H1 (cell line): ENCODE measurements at regions not wholly inside any gene's neighbourhood (a gene's known extent, or its start where the extent isn't known, plus 50 kb on each side); places are given as distances from the start of the nearest gene placed in this dataset.

Source experiments
- CTCF ChIA-PET: fragments of 300-600 bp; sonication (Branson Sonifier 250); formaldehyde crosslinking; loops from one replicate; lab custom pipeline; 2021; ENCODE audit not compliant: partially characterized antibody; lab: Charles Lee
- POLR2A ChIA-PET: fragments of 300-600 bp; sonication (Branson Sonifier 250); formaldehyde crosslinking; loops from one replicate; lab custom pipeline; 2021; ENCODE audit warnings: inconsistent platforms; ENCODE audit not compliant: partially characterized antibody; lab: Charles Lee
- DNase-seq, 2 experiments: peaks; one replicate each; pipeline versions ENCODE4 v3.0.0 to v3.0.0-alpha.2; 2010 to 2022; ENCODE audit warnings: low spot score in 2 of 2, low read depth in 1 of 2, mixed read lengths in 1 of 2
- FAIRE-seq: peaks from 2 replicates; lab custom pipeline; 2011; peaks lifted over from hg19 to GRCh38; lab: Jason Lieb, UNC
- H2AFZ ChIP-seq: 2 replicates; pipeline ENCODE4 v1.8.1; 2012; ENCODE audit warnings: low read length, inconsistent platforms
- H2AK5ac ChIP-seq: 2 replicates; pipeline ENCODE4 v1.6.1; 2013; ENCODE audit warnings: low read depth, low read length
- H2BK120ac ChIP-seq: replicated peaks from 2 replicates; pipeline ENCODE3; 2013; ENCODE audit warnings: low read depth, low read length, inconsistent platforms
- H2BK12ac ChIP-seq: 2 replicates; pipeline ENCODE4 v1.6.1; 2013; ENCODE audit warnings: low read depth, low read length
- H2BK15ac ChIP-seq: 2 replicates; pipeline ENCODE4 v1.6.1; 2013; ENCODE audit warnings: low read length
- H2BK20ac ChIP-seq: 2 replicates; pipeline ENCODE4 v1.6.1; 2013; ENCODE audit warnings: low read length
- H2BK5ac ChIP-seq: 2 replicates; pipeline ENCODE4 v1.6.1; 2013; ENCODE audit warnings: low read depth, low read length
- H3K14ac ChIP-seq: 2 replicates; pipeline ENCODE4 v1.6.1; 2013; ENCODE audit warnings: inconsistent platforms; ENCODE audit not compliant: insufficient read length
- H3K18ac ChIP-seq: 2 replicates; pipeline ENCODE4 v1.6.1; 2013; ENCODE audit warnings: low read length; ENCODE audit errors: extremely low read depth
- H3K23ac ChIP-seq: 2 replicates; pipeline ENCODE4 v1.6.1; 2013; ENCODE audit warnings: inconsistent platforms; ENCODE audit not compliant: insufficient read length
- H3K23me2 ChIP-seq: 2 replicates; pipeline ENCODE4 v1.6.1; 2013; ENCODE audit warnings: low read depth, low read length
- H3K27ac ChIP-seq: 2 replicates; pipeline ENCODE4 v1.6.1; 2011; ENCODE audit warnings: low read depth, low read length, inconsistent platforms
- H3K27me3 ChIP-seq, 4 experiments: replicated peaks in 1 of 4; 1 replicate in 1 of 4; 2 replicates in 3 of 4; pipeline versions ENCODE4 v1.6.1 to v1.8.1; 2011 to 2013; ENCODE audit warnings: low read length in 3 of 4, mild to moderate bottlenecking in 3 of 4, inconsistent platforms in 2 of 4, mixed read lengths in 2 of 4, moderate library complexity in 1 of 4; ENCODE audit not compliant: control insufficient read depth in 3 of 4, insufficient read depth in 3 of 4; ENCODE audit errors: extremely low read depth in 1 of 4
- H3K36me3 ChIP-seq, 4 experiments: 2 replicates each; pipeline versions ENCODE4 v1.6.1 to v1.8.1; 2011 to 2013; ENCODE audit warnings: mild to moderate bottlenecking in 4 of 4, low read length in 3 of 4, moderate library complexity in 2 of 4, control low read depth in 1 of 4, inconsistent platforms in 1 of 4; ENCODE audit not compliant: insufficient read depth in 4 of 4, control insufficient read depth in 2 of 4
- H3K4ac ChIP-seq: replicated peaks from 2 replicates; pipeline ENCODE3; 2013; ENCODE audit warnings: low read length, low read depth, mixed read lengths, inconsistent platforms; ENCODE audit not compliant: insufficient read length
- H3K4me1 ChIP-seq, 4 experiments: replicated peaks in 1 of 4; 1 replicate in 1 of 4; 2 replicates in 3 of 4; pipeline versions ENCODE4 v1.6.1 to v1.8.1; 2011 to 2013; ENCODE audit warnings: low read length in 3 of 4, inconsistent platforms in 2 of 4, mixed read lengths in 1 of 4; ENCODE audit not compliant: insufficient read depth in 4 of 4, control insufficient read depth in 3 of 4
- H3K4me2 ChIP-seq, 2 experiments: 2 replicates each; pipeline versions ENCODE4 v1.6.1 to v1.8.1; 2011 to 2013; ENCODE audit warnings: low read depth in 2 of 2, low read length in 2 of 2, control low read depth in 1 of 2, inconsistent platforms in 1 of 2, mild to moderate bottlenecking in 1 of 2; ENCODE audit not compliant: insufficient read depth in 1 of 2
- H3K4me3 ChIP-seq, 4 experiments: fragments of 200-600, 300-600 bp in 1 of 4; sonication (generic), shearing (Covaris generic), sonication (Bioruptor Twin) in 1 of 4; 2 replicates each; pipeline versions ENCODE4 v1.5.1 to v1.8.1; 2011 to 2016; ENCODE audit warnings: low read length in 4 of 4, low read depth in 3 of 4, control low read depth in 2 of 4, inconsistent platforms in 2 of 4, mild to moderate bottlenecking in 2 of 4, mixed read lengths in 1 of 4, moderate library complexity in 1 of 4; ENCODE audit not compliant: insufficient read depth in 2 of 4; ENCODE audit errors: extremely low read depth in 1 of 4
- H3K56ac ChIP-seq: replicated peaks from 2 replicates; pipeline ENCODE3; 2013; ENCODE audit warnings: low read depth, mild to moderate bottlenecking, mixed read lengths, low read length, inconsistent platforms; ENCODE audit not compliant: insufficient read length
- H3K79me1 ChIP-seq: 2 replicates; pipeline ENCODE4 v1.6.1; 2013; ENCODE audit warnings: low read depth, low read length, control low read depth
- H3K79me2 ChIP-seq, 2 experiments: 2 replicates each; pipeline versions ENCODE4 v1.6.1 to v1.8.1; 2012 to 2013; ENCODE audit warnings: low read length in 2 of 2, mild to moderate bottlenecking in 2 of 2, inconsistent platforms in 1 of 2; ENCODE audit not compliant: insufficient read depth in 2 of 2, control insufficient read depth in 1 of 2
- H3K9ac ChIP-seq, 4 experiments: replicated peaks in 1 of 4; 1 replicate in 1 of 4; 2 replicates in 3 of 4; pipeline versions ENCODE4 v1.6.1 to v1.8.1; 2011 to 2013; ENCODE audit warnings: low read depth in 3 of 4, low read length in 3 of 4, control low read depth in 2 of 4, mild to moderate bottlenecking in 2 of 4, moderate library complexity in 2 of 4, inconsistent platforms in 1 of 4; ENCODE audit errors: extremely low read depth in 1 of 4
- H3K9me3 ChIP-seq, 2 experiments: 2 replicates each; pipeline versions ENCODE4 v1.6.1 to v1.8.1; 2012 to 2013; ENCODE audit warnings: mild to moderate bottlenecking in 2 of 2, moderate library complexity in 2 of 2, control low read depth in 1 of 2, inconsistent platforms in 1 of 2, low read depth in 1 of 2, low read length in 1 of 2, mixed read lengths in 1 of 2; ENCODE audit not compliant: insufficient read depth in 2 of 2
- H4K20me1 ChIP-seq, 2 experiments: replicated peaks in 1 of 2; 2 replicates each; pipeline versions ENCODE3 to v1.8.1; 2011 to 2013; ENCODE audit warnings: inconsistent platforms in 2 of 2, low read length in 2 of 2, mild to moderate bottlenecking in 1 of 2; ENCODE audit not compliant: insufficient read depth in 2 of 2, control insufficient read depth in 1 of 2
- H4K5ac ChIP-seq: 2 replicates; pipeline ENCODE4 v1.6.1; 2013; ENCODE audit warnings: low read length, low read depth, mixed read lengths, inconsistent platforms; ENCODE audit not compliant: insufficient read length
- H4K8ac ChIP-seq: 2 replicates; pipeline ENCODE4 v1.8.0; 2013; ENCODE audit warnings: mild to moderate bottlenecking, moderate library complexity, low read length, inconsistent platforms; ENCODE audit not compliant: insufficient read depth; ENCODE audit errors: extremely low read depth
- H4K91ac ChIP-seq: replicated peaks from 2 replicates; pipeline ENCODE3; 2013; ENCODE audit warnings: low read length, mixed read lengths, inconsistent platforms; ENCODE audit not compliant: insufficient read length
- ATF3 ChIP-seq: IDR thresholded peaks from 2 replicates; pipeline ENCODE4 v1.6.1; 2011; ENCODE audit warnings: low read depth, mild to moderate bottlenecking, low read length; ENCODE audit not compliant: insufficient read depth
- KDM4A ChIP-seq: IDR thresholded peaks from one replicate; pipeline ENCODE4 v1.7.1; 2012; ENCODE audit warnings: low read depth, mild to moderate bottlenecking, moderate library complexity, low read length, inconsistent platforms; ENCODE audit not compliant: severe bottlenecking
- WGBS, 2 experiments: shearing (Covaris generic) in 1 of 2; methylation state at CpG; one replicate each; pipeline versions ENCODE4 v1.1.6 to v1.1.7; 2013 to 2015; ENCODE audit warnings: low lambda C conversion rate in 2 of 2, mixed read lengths in 2 of 2, inconsistent platforms in 1 of 2, low coverage in 1 of 2, missing lambda C conversion rate in 1 of 2; ENCODE audit not compliant: insufficient replicate concordance in 2 of 2, insufficient coverage in 1 of 2, insufficient read length in 1 of 2; ENCODE audit errors: extremely low coverage in 1 of 2, missing lambda C conversion rate in 1 of 2; 5-methylcytosine and 5-hydroxymethylcytosine counted together

- no peak overlapping the region for H2BK15ac ChIP-seq
- no peaks in the 10 kb centered on the region for H3K79me2 ChIP-seq
- H3K23me2 ChIP-seq, result no peaks in the 10 kb centered on the region
- H2BK120ac ChIP-seq, result no peak overlapping the region
- no peak overlapping the region for H2BK12ac ChIP-seq
- no peak overlapping the region for H3K4ac ChIP-seq
- no peak overlapping the region for H3K18ac ChIP-seq
- H4K91ac ChIP-seq, result no peak overlapping the region
- H3K79me1 ChIP-seq, result no peaks in the 10 kb centered on the region
- H3K36me3 ChIP-seq, result no peaks in the 10 kb centered on the region
- no peak overlapping the region for H3K4me2 ChIP-seq
- H3K9me3 ChIP-seq, result no peaks in the 10 kb centered on the region
- ChIA-PET CTCF (no interaction called here), POLR2A (no interaction called here)
- DNase-seq, result no peak
- no peaks in the 10 kb centered on the region for H3K27me3 ChIP-seq
- no peaks in the 10 kb centered on the region for H4K20me1 ChIP-seq
- no peak overlapping the region for H3K23ac ChIP-seq
- H4K5ac ChIP-seq, result no peak overlapping the region
- WGBS, 2 experiments, result 70% methylated on average over 5 of the region's 5 CpGs; no CpG with 5 or more reads in 1 of the 2 experiments
- H3K4me1 ChIP-seq, result peaks cover 0 to 7% (median 0%) of the 10 kb centered on the region in 4 experiments; a peak in 4 of 7 replicates
- H2AFZ ChIP-seq, result no peak overlapping the region
- FAIRE-seq, result no peak
- no peak overlapping the region for H3K9ac ChIP-seq
- no peak overlapping the region for H2BK5ac ChIP-seq
- no peak overlapping the region for H3K27ac ChIP-seq
- H2AK5ac ChIP-seq, result no peak overlapping the region
- no peak overlapping the region for H2BK20ac ChIP-seq
- no peak overlapping the region for H3K56ac ChIP-seq
- H4K8ac ChIP-seq, result no peak overlapping the region
- no peak overlapping the region for H3K14ac ChIP-seq
- H3K4me3 ChIP-seq, result no peak overlapping the region
- TF ChIP-seq KDM4A (no peak), ATF3 (no peak)
These were observed 79.0 kb upstream of the ZEB2 start for GRCh38 chr2:144598906-144599305.
